AG09319 (cell line): ENCODE measurements at regions not wholly inside any gene's neighbourhood (a gene's known extent, or its start where the extent isn't known, plus 50 kb on each side); places are given as distances from the start of the nearest gene placed in this dataset.
"Not testable (repeated sequence)": the region's sequence is repeated elsewhere in the genome, so short reads cannot be mapped to it uniquely, and the experiment has no call there.

Source experiments
- DNase-seq: peaks from one replicate; pipeline ENCODE4 v3.0.0-alpha.2; 2010; ENCODE audit warnings: low read depth; ENCODE audit errors: extremely low read depth
- CTCF ChIP-seq: IDR thresholded peaks from 2 replicates; pipeline ENCODE4 v1.5.1; 2011; ENCODE audit warnings: low read depth, mild to moderate bottlenecking, inconsistent platforms, low read length, moderate library complexity

- no peak for DNase-seq
- no peak for TF ChIP-seq CTCF
Measured at GRCh38 chr17:20925091-20925490, 117.7 kb downstream of the USP22 start.

- TF ChIP-seq CTCF, result no peak
- no peak for DNase-seq
Measured at GRCh38 chr17:20925954-20926353, 116.9 kb downstream of the USP22 start.

- TF ChIP-seq CTCF, result no peak
- no peak for DNase-seq
Measured at GRCh38 chr17:20926532-20926931, 116.3 kb downstream of the USP22 start.

DNA sequence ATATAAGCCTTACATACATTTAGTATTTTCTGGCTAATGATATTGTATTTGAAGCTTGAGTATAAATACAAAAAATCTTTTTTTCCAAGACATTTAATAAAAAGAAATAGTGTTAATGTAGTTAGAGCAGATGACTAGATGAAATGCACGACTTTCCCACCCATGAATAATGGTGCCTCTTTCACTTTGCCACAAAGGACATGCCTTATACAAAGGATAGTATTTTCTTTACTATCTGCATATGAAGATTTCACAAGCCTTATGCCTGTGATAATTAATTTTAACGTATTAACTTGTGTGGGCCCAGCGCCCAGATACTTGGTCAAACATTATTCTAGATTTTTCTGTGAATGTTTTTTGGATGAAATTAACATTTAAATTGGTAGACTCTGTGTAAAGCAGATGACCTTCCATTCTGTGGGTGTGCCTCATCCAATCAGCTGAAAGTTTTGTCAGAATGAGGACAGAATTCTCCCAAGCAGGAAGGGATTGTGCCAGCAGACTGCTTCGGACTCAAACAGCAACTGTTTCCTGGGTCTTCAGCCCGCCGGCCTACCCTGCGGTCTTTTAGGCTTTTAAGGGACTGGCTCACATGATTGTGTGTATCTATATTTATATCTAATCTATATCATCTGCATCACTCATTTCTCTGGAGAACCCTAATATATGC, 115.4 kb downstream of the USP22 start:
- TF ChIP-seq CTCF, result no peak
- no peak for DNase-seq

GRCh38 chr17:20929334-20929733, 113.5 kb downstream of the USP22 start:
- no peak for TF ChIP-seq CTCF

GRCh38 chr17:20930081-20930760, 112.6 kb downstream of the USP22 start:
- no peak for TF ChIP-seq CTCF
- no peak for DNase-seq

More at GRCh38 chr17:20929334-20929733, 113.5 kb downstream of the USP22 start:
- DNase-seq, result no peak

DNA sequence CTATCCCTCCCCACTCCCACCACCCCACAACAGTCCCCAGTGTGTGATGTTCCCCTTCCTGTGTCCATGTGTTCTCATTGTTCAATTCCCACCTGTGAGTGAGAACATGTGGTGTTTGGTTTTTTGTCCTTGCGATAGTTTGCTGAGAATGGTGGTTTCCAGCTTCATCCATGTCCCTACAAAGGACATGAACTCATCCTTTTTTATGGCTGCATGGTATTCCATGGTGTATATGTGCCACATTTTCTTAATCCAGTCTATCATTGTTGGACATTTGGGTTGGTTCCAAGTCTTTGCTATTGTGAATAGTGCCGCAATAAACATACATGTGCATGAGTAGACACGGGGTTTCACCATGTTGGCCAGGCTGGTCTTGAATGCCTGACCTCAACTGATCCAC, 109.8 kb downstream of the USP22 start:
- DNase-seq, result not testable (repeated sequence)

GRCh38 chr17:20934288-20934687, 108.5 kb downstream of the USP22 start:
- no peak for TF ChIP-seq CTCF
- DNase-seq, result no peak
